GM18519 (cell line): ENCODE measurements at regions not wholly inside any gene's neighbourhood (a gene's known extent, or its start where the extent isn't known, plus 50 kb on each side); places are given as distances from the start of the nearest gene placed in this dataset.

ENCODE experiments used
- ATAC-seq: cut with Tn5 transposase; IDR thresholded peaks from one replicate; pipeline ENCODE4 v1.9.1; 2021; ENCODE audit warnings: mild to moderate bottlenecking, moderate library complexity; ENCODE audit not compliant: unreplicated experiment, low FRiP score

GRCh38 chr21:28791595-28792282, 200.9 kb downstream of the LTN1 start:
- ATAC-seq: no peak

GRCh38 chr21:28790335-28790734, 202.3 kb downstream of the LTN1 start:
- ATAC-seq: no peak

- no peak for ATAC-seq
Observed at GRCh38 chr21:28789523-28789922, 203.2 kb downstream of the LTN1 start.

GRCh38 chr21:28788030-28788429, 204.6 kb downstream of the LTN1 start:
- no peak for ATAC-seq

- ATAC-seq: no peak
Observed at GRCh38 chr21:28783641-28784185, 209.0 kb downstream of the LTN1 start.

- peak; percentile 77 for ATAC-seq
Observed at GRCh38 chr21:28781602-28782276, 210.9 kb downstream of the LTN1 start.

- ATAC-seq: no peak
Observed at GRCh38 chr21:28779914-28780313, 212.8 kb downstream of the LTN1 start.

GRCh38 chr21:28776251-28776650, 216.4 kb downstream of the LTN1 start:
- ATAC-seq: no peak

- no peak for ATAC-seq
Observed at GRCh38 chr21:28775071-28775470, 217.6 kb downstream of the LTN1 start.

- no peak for ATAC-seq
Observed at GRCh38 chr21:28773036-28773435, 219.6 kb downstream of the LTN1 start.

GRCh38 chr21:28771790-28772501, 220.7 kb downstream of the LTN1 start:
- no peak for ATAC-seq

GRCh38 chr21:28770867-28771661, 221.6 kb downstream of the LTN1 start:
- ATAC-seq: no peak

GRCh38 chr21:28769683-28770082, 223.0 kb downstream of the LTN1 start:
- no peak for ATAC-seq

GRCh38 chr21:28768753-28769152, 223.9 kb downstream of the LTN1 start:
- ATAC-seq: no peak

GRCh38 chr21:28767523-28767922, 225.2 kb downstream of the LTN1 start:
- no peak for ATAC-seq

- ATAC-seq: no peak
Observed at GRCh38 chr21:28763809-28764418, 228.8 kb downstream of the LTN1 start.

GRCh38 chr21:28762357-28762735, 230.3 kb downstream of the LTN1 start:
- ATAC-seq: no peak

- ATAC-seq: no peak
Observed at GRCh38 chr21:28761674-28762356, 230.9 kb downstream of the LTN1 start.

GRCh38 chr21:28758883-28759242, 233.8 kb downstream of the LTN1 start:
- no peak for ATAC-seq
